GM12872 (cell line): ENCODE measurements at regions not wholly inside any gene's neighbourhood (a gene's known extent, or its start where the extent isn't known, plus 50 kb on each side); places are given as distances from the start of the nearest gene placed in this dataset.

Experiments
- TF ChIP-seq, protein P1 (sequence below): IDR thresholded peaks from 3 replicates; pipeline ENCODE4 v1.5.1; 2011; ENCODE audit warnings: low read depth, mild to moderate bottlenecking, low read length, moderate library complexity; ENCODE audit not compliant: insufficient read depth

DNA sequence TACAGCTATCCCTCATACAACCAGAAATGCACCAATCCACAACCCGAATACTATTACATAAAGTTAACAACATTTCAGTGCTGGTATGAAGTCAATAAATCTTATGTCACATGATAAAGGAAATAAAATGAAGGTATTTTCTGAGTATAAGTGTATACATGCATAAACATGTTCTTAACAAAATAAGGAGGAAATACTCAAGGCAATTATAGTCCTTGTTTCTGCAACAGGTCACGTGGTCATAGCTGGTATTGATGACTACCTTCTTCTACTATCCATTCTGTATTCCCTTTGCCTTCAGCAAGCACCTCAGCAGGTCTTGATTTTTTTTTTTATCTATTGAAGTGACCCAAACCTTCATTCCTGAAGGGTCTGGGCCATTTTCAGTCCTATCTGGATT, 675.6 kb downstream of the RPL10L start:
- TF ChIP-seq, protein P1, sequence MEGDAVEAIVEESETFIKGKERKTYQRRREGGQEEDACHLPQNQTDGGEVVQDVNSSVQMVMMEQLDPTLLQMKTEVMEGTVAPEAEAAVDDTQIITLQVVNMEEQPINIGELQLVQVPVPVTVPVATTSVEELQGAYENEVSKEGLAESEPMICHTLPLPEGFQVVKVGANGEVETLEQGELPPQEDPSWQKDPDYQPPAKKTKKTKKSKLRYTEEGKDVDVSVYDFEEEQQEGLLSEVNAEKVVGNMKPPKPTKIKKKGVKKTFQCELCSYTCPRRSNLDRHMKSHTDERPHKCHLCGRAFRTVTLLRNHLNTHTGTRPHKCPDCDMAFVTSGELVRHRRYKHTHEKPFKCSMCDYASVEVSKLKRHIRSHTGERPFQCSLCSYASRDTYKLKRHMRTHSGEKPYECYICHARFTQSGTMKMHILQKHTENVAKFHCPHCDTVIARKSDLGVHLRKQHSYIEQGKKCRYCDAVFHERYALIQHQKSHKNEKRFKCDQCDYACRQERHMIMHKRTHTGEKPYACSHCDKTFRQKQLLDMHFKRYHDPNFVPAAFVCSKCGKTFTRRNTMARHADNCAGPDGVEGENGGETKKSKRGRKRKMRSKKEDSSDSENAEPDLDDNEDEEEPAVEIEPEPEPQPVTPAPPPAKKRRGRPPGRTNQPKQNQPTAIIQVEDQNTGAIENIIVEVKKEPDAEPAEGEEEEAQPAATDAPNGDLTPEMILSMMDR = no peak

DNA sequence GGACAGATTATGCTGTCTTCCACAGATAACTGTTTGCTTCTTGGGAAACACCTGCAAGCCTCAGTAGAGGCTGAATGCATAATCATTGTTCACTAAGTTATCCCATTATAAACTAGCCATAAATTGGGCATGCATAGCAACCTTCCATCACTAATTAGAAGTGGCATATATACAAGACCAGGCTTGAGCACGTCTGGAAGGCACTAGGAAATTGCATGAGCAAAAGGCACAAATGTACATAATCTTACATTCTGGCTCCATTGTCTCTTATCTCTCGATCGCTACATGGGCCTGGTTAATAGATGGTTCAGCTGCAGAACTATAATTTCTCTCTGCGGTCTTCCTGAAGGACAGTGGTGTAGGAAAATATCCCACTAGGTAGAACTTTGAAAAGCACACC, 679.2 kb downstream of the RPL10L start:
- TF ChIP-seq, protein P1 = no peak

DNA sequence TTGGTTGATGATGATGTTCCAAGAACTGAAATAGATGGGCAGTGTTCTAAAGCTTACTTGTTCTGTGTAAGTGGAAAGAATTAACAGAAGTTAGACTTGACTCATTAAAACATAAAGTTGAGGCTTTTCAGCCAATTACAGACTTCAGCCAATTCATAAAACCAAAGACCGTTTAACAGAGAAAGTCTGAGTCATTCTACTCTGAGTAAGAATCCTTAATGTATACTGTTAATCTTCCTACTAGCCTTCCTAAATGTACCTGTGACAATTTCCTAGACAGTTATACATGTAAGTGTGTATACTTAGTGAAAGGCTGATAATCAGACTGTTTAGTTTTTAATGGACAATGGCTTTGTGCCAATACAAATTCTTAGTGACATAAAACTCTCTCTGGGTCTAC, 681.0 kb downstream of the RPL10L start:
- TF ChIP-seq, protein P1 = no peak

DNA sequence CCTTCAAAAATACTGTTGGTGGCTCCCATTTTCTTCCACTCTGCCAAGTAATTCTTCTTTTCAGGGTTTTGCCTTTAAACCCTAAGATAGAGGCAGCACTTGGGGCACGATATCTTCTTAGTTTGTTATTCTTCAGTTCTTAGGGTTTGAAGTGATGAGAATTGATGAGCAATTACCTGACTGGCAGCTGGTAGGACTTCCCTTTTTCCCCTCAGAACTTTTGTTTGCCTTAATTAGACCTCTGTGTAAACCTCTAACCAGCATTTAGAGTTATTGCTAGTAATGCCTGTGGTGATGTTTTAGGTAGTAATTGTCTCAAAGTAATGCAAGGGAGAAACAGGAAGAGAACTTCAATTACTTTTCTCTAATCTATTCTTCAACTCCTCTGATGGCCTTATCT, 683.5 kb downstream of the RPL10L start:
- TF ChIP-seq, protein P1 = no peak

DNA sequence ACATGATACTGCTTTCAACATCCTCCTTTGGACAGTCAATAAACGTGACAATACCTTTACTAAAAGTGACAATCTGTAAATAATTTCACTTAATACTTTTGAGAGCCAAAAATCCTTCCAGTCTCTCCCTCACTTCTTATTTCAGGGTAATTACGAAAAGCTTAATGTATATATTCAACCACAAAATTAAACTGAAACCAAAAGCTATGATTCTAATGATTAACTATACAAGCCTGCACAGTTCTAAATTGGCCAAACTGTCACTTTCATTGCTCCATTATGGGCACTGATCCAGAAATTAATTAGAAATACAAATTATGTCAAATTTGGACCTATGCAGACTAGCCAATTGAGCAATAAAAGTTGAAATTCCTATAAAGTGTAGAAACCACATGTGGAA, 696.5 kb upstream of the MIS18BP1 start:
- TF ChIP-seq, protein P1 = no peak

DNA sequence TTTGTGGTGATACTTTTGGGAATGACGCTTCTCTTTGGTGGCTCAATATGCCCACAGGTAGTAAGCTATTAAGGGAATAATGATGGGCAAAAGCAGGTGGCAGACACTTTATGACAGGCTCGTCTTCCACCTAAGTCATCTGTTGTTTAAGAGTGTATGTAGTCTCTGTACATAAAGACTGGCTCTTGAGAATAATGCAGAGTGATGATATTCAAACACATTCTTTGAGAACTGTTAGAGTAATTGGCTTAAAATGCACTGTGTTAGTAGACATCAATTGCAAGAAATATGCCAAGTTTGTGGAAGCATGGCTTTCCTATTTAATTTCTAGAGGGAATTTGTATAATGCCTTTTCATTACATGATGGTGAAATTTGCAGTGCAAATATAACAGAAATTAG, 694.8 kb upstream of the MIS18BP1 start:
- TF ChIP-seq, protein P1 = no peak

DNA sequence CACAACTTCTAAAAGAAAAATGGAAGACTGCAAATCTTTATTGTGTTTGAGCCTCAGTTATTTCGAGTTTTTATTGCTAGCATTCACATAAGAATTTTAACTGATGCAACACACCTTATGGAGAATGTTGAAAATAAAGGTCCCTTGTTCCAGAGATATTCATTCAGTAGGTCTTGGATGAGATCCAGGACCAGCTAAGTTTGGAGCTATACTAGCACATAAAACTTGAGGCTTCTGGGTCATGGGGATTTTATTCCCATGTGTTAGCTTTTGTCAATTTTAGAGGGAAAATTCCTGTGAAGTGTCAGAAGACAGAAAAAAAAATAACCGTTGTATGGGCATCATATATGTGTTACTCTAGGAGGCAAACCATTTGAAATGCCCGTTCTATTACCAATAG, 693.2 kb upstream of the MIS18BP1 start:
- TF ChIP-seq, protein P1 = no peak

DNA sequence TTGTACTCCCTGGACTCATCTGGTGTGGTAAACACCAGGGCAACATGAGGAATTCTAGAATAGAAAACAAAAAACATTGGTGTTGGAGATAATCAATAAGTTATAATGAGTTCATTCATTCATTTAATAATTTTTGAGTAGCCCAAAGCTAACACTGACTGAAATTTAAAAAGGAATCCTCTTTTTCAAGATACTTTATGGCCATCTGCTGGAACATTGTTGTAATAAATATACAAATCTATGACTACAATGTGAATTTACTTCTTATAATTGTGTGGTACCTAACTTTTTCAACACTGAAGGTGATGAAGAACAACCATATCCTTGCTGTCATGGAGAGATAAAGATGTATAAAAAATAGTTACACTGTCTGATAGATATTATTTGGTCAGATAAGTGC, 687.3 kb upstream of the MIS18BP1 start:
- TF ChIP-seq, protein P1 = no peak
